Neuron (in vitro differentiated cells): ENCODE measurements at regions not wholly inside any gene's neighbourhood (a gene's known extent, or its start where the extent isn't known, plus 50 kb on each side); places are given as distances from the start of the nearest gene placed in this dataset.

ENCODE experiments used
- H2AFZ ChIP-seq: one replicate; pipeline ENCODE4 v1.6.1; 2013; ENCODE audit warnings: low read depth, mild to moderate bottlenecking, inconsistent platforms, low read length, moderate library complexity
- H3K27me3 ChIP-seq: one replicate; pipeline ENCODE4 v1.6.1; 2013; ENCODE audit warnings: low read length; ENCODE audit not compliant: insufficient read depth
- H3K36me3 ChIP-seq: one replicate; pipeline ENCODE4 v1.6.1; 2013; ENCODE audit warnings: low read length; ENCODE audit not compliant: insufficient read depth
- H3K4me1 ChIP-seq: one replicate; pipeline ENCODE4 v1.6.1; 2013; ENCODE audit warnings: low read length; ENCODE audit not compliant: insufficient read depth
- H3K4me3 ChIP-seq: 2 replicates; pipeline ENCODE4 v1.5.1; 2013; ENCODE audit warnings: mild to moderate bottlenecking, low read length, moderate library complexity
- H3K9me3 ChIP-seq: one replicate; pipeline ENCODE4 v1.6.1; 2013; ENCODE audit warnings: low read length

DNA sequence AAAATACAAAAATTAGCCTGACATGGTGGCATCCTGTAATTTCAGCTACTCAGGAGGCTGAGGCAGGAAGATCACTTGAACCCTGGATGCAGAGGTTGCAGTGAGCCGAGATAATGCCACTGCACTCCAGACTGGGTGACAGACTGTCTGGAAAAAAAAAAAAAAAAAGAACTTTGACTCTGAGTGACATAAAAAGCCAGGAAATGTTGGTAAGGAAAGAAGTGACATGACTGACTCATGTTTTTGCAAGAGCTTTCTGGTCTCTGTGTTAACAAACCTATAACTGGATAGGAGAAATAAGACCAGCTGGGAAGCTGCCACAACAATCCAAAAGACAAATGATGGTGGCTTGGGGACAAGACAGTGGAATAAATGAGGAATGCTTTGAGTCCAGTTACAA lies 272.1 kb downstream of the HINT1 start:
- no peak overlapping the region for H2AFZ ChIP-seq
- H3K4me3 ChIP-seq: no peak overlapping the region
- no peaks in the 10 kb centered on the region for H3K27me3 ChIP-seq
- no peaks in the 10 kb centered on the region for H3K9me3 ChIP-seq
- no peaks in the 10 kb centered on the region for H3K36me3 ChIP-seq
- no peaks in the 10 kb centered on the region for H3K4me1 ChIP-seq

DNA sequence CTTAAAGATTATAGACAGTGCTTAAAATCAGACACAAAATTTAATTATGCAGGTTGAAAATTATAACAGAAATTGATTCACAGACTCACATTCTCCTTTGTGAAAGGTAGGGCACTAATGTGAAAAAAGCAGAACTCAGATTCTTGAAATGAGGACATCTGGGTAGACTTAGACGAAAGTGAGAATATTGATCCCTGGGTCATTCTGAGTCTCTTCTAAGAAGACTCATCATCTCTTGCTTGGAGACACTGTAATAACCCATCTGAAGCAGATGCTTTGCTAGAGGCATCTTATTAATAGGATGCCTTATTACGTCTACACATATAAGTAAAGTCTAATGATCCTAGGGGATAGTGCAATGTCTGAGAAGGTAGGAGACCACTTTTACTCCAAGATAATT lies 274.4 kb downstream of the HINT1 start:
- Histone ChIP-seq H3K4me1 (no peaks in the 10 kb centered on the region), H3K9me3 (no peaks in the 10 kb centered on the region)

DNA sequence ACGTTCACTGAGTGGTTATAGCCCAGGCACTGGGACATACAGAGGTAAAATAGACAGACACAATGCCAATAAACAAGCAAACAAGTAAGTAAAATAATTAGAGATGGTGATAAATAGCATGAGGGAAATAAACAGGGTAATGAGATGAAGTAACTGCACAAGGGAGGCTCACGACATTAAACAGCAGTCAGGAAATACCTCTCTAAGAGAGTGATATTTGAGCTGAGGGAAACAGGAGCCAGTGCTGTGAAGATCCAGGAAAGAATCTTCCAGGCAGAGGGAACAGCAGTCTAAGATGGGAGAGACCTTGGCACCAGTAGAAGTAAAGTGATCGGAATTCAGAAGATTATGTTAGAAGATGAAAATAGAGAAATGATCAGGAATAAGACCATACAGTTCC lies 279.4 kb downstream of the HINT1 start:
- H3K4me3 ChIP-seq: no peak overlapping the region
- H2AFZ ChIP-seq: no peak overlapping the region
- H3K9me3 ChIP-seq: no peaks in the 10 kb centered on the region
- peaks cover 6% of the 10 kb centered on the region for H3K27me3 ChIP-seq
- no peaks in the 10 kb centered on the region for H3K36me3 ChIP-seq
- H3K4me1 ChIP-seq: peaks cover 6% of the 10 kb centered on the region

More for the DNA sequence above, 274.4 kb downstream of the HINT1 start:
- no peak overlapping the region for H2AFZ ChIP-seq
- peaks cover 6% of the 10 kb centered on the region for H3K27me3 ChIP-seq
- H3K4me3 ChIP-seq: no peak overlapping the region
- no peaks in the 10 kb centered on the region for H3K36me3 ChIP-seq

DNA sequence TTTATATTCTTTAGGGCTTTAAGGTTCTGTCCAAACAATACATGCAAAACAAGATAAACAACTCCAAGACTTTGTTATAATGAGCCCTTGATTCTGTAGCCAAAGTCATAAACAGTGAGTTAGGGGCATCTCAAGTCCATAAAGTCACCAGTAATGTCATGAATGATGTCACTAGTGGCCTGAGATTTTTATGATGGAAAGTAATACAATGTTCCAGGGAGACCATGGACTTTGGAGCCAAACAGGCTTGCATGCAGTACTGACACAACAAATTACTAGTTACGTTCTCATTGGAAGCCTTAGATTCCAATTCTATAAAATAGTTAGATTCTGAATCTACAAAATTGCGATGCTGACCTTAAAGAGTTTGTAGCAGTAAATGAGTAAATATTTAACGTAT lies 280.0 kb downstream of the HINT1 start:
- Histone ChIP-seq H3K27me3 (peaks cover 6% of the 10 kb centered on the region), H3K4me1 (peaks cover 6% of the 10 kb centered on the region), H2AFZ (no peak overlapping the region), H3K36me3 (no peaks in the 10 kb centered on the region), H3K9me3 (no peaks in the 10 kb centered on the region), H3K4me3 (no peak overlapping the region)

DNA sequence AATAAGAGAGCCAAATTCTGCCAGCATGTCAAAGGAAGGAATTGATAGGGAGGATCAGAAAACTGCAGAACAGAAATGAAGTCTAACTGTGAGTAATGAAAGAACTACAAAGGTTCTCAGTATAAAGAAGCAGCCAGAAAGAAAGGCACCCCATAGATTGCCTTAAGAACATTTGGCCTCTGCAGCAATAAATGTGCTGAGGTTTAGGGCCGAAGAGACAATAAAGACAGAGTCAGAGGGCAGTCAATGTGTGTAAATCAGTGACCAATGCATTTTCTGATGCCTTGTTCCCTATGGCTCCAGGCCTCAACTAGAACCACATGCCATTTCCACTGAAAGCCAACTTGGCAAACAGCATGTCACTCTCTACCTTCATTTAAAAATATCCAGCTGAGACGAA lies 281.0 kb downstream of the HINT1 start:
- H3K36me3 ChIP-seq: no peaks in the 10 kb centered on the region
- H2AFZ ChIP-seq: no peak overlapping the region
- H3K27me3 ChIP-seq: peaks cover 6% of the 10 kb centered on the region
- no peak overlapping the region for H3K4me3 ChIP-seq
- no peaks in the 10 kb centered on the region for H3K9me3 ChIP-seq
- H3K4me1 ChIP-seq: peaks cover 6% of the 10 kb centered on the region

DNA sequence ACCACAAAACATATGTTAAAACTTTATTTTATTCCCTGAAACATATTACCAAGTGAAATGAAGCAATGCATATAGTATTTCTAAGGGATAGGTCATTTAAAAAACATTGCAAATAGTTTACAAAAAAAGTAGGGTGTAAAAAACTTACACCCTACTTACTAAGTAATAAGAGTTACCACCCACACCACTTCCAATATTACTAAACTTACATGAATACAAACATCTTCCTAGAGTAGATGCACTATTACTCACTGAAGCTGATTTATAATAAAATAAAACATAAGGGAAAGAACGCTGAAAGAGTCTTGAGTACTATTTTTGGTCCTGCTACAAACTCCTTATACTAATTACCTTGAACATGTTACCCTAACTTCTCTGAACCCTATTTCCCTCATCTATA lies 289.4 kb downstream of the HINT1 start:
- no peak overlapping the region for H2AFZ ChIP-seq
- no peaks in the 10 kb centered on the region for H3K9me3 ChIP-seq
- no peak overlapping the region for H3K4me3 ChIP-seq
- no peaks in the 10 kb centered on the region for H3K4me1 ChIP-seq
- no peaks in the 10 kb centered on the region for H3K36me3 ChIP-seq
- H3K27me3 ChIP-seq: no peaks in the 10 kb centered on the region

DNA sequence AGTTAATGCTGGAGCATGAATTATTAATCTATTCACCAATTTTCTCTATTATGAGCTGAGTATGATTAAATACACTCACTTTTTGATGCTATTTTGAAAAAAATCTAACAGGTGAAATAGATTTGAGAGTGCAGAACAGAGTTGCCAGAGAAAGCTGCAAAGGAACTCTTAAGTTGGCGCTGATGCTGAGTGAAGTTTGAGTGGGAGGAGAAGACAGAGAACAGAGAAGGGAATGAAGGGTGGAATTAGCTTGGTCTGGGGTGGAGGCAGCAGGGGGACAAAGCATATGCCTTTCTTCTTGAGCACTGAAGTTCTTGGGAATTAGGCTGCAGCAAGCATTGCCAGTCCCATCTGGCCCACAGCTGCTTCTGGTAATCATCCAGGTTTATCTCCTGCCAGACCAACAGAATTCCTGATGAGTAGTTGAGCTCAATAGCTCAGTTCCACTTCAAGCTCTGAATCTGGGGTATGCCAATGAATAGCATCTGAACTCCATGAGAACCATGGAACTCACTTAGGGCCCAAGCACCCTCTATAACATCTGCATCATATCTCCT lies 290.1 kb downstream of the HINT1 start:
- Histone ChIP-seq H3K27me3 (no peaks in the 10 kb centered on the region), H2AFZ (no peak overlapping the region), H3K4me3 (no peak overlapping the region), H3K36me3 (no peaks in the 10 kb centered on the region), H3K9me3 (no peaks in the 10 kb centered on the region), H3K4me1 (no peaks in the 10 kb centered on the region)

DNA sequence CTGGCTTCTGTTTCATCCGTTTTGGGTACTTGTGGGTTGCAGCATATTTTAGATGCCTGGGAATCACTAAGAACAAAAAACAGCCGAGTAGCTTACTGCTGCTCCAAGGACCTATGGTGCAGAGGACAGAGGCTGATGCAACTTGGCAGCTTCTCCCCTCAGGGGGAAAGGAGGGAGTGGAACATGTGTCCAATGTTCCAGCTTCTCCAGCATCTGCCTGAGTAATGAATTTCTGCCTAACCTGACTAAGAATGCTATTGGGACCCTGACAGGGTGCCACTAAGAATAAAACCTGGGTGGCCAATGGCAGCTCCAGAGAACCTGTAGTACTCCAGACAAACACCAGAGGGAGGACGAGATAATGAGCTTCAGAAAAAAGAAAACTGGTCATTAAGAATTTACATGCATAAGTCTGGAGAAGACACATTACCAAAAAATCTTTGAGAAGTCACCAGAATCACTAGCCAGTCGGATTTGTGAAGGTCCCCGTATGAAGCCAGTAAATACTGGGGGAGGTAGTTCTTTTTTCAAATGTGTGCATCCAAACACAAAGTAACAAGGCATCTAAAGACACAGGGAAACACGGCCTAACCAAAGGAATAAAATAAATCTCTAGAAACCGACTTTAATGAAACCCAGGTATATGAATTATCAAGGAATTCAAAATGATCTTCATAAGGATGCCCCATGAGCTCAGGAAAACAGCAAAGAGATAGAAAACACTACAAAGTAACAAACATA lies 293.5 kb downstream of the HINT1 start:
- Histone ChIP-seq H2AFZ (no peak overlapping the region), H3K4me1 (peaks cover 4% of the 10 kb centered on the region), H3K36me3 (no peaks in the 10 kb centered on the region), H3K4me3 (no peak overlapping the region), H3K27me3 (no peaks in the 10 kb centered on the region), H3K9me3 (no peaks in the 10 kb centered on the region)

DNA sequence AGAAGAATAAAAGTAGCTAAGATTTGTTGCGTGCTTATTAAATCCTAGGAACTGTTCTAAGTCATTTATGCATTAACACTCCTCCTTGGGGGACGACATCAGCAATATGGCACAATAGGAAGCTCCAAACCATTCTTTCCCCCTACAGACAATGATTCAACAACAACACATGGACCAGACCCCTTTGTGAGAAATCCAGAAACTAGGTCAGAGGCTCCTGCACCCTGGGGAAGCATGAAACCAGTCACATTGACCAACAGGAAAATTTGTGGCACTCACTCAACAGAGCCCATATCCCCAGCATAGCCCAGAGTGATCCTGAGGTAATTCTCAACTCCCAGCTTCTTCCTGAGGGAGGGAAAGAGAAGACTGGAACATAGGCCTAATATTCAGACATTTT lies 294.4 kb downstream of the HINT1 start:
- H3K4me3 ChIP-seq: no peak overlapping the region
- no peaks in the 10 kb centered on the region for H3K27me3 ChIP-seq
- no peak overlapping the region for H2AFZ ChIP-seq
- H3K36me3 ChIP-seq: no peaks in the 10 kb centered on the region
- peaks cover 4% of the 10 kb centered on the region for H3K4me1 ChIP-seq
- H3K9me3 ChIP-seq: no peaks in the 10 kb centered on the region

DNA sequence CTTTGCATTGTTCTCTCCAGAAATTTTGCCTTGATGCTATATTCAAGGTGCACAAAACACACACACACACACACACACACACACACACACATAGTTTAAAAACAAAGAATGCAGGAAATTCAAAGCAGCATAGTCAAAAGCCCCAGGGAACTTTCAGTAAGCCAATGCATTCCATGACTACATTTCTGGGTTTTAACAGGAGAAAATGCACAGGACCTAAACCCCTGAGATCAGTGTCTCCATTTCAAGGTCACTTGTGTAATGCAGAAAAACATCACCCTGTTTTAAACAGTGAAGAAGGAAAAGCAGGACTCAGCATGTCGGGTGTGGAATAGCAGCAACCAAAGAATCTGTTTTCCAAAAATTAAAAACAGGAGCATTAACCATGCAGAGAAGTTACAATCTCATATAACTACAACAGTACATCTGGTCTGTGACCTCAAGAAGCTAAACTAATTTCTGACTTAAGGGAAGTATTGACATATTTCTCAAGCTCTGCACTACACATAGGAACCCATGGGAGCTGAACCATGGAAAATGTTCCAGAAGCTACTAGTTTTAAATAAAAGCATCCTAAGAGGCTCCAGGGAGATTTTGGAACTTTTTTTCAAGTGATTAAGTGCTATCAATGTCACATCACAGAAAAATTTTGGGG lies 296.7 kb downstream of the HINT1 start:
- Histone ChIP-seq H3K4me3 (no peak overlapping the region), H2AFZ (no peak overlapping the region), H3K27me3 (no peaks in the 10 kb centered on the region), H3K36me3 (no peaks in the 10 kb centered on the region), H3K9me3 (no peaks in the 10 kb centered on the region), H3K4me1 (peaks cover 4% of the 10 kb centered on the region)

DNA sequence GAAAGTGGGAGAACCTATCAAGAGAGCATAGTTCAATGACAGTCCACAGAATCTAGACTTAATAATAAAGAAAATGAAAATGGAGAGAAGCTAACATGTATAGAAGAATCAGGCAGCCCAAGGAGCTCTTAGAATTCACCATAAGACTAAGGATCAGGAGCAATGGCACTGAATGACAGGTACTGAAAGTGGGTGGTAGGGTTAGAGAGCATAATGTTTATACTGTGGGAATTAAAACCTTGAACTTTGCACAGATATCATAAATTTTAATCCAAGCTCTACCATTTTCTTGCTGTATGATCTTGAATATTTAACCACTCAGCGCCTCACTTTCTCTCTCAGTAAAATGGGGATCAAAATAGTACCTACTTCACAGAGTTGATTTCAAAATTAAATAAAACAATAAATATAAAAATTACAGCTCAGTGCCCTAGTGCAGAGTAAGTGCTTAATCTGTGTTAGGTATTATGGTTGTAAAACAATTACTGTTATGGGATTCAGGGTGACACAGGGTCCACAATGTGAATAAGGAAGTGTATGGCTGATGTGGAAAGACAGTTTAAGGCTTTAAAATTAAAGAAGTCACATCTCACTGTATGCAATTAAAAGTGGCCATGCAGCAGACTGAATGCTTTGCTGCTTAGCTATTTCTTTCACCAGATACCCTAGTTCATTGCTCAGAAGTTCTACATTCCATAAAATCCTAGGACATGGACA lies 319.8 kb downstream of the HINT1 start:
- Histone ChIP-seq H3K36me3 (no peaks in the 10 kb centered on the region), H3K4me3 (no peak overlapping the region), H3K9me3 (no peaks in the 10 kb centered on the region), H2AFZ (no peak overlapping the region), H3K4me1 (no peaks in the 10 kb centered on the region), H3K27me3 (no peaks in the 10 kb centered on the region)

DNA sequence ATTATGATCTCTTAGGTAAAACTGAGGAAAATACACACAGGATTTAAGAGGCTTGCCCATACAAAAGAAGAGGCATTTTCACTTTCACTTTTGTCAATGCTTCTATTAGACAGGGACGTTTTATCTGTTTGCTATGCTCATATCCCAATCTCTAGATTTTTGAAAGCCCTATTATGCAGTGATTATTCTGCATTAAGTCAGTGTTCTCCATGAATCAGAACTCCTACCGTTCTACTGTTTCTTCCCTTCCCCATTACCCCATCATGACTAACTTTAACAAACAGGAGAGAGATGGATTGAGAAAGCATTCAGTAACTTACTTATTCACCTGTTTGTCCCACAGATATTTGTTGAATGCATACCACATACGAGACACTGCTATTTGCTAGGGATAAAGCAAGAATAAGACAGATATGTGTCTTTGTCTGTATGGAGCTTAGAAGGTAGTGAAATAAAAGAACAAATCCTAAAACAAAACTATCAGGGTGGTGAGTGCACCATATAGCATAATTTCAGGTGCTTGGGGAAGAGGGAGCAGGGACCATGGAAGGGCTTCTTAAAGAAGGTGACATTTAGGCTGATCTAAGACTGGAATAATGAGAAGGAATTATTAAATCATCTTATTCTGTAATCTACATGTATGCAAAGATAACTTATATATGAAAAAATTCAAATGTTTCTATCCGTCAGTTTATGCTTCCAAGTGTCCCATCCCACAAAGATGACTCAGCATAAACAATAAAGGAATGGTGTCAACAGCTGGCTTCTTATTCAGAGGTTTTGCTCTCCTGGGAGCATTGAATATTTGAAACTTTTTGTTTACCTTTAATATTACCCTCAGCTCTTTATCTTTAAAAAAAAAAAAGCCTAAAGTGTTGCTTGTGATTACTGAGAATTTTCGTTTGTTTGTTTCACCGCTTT lies 328.1 kb downstream of the HINT1 start:
- Histone ChIP-seq H3K4me1 (no peaks in the 10 kb centered on the region), H3K36me3 (no peaks in the 10 kb centered on the region), H3K9me3 (no peaks in the 10 kb centered on the region), H2AFZ (no peak overlapping the region), H3K27me3 (no peaks in the 10 kb centered on the region), H3K4me3 (no peak overlapping the region)
